Keratinocyte (primary cell): ENCODE measurements at regions not wholly inside any gene's neighbourhood (a gene's known extent, or its start where the extent isn't known, plus 50 kb on each side); places are given as distances from the start of the nearest gene placed in this dataset.
"Not testable (repeated sequence)": the region's sequence is repeated elsewhere in the genome, so short reads cannot be mapped to it uniquely, and the experiment has no call there.

Experiments
- DNase-seq: peaks from one replicate; pipeline ENCODE4 v3.0.0-alpha.2; 2011; ENCODE audit warnings: low read depth, missing footprints, low spot score
- FAIRE-seq: peaks from 2 replicates; lab custom pipeline; 2011; peaks lifted over from hg19 to GRCh38; lab: Jason Lieb, UNC
- H2AFZ ChIP-seq: 2 replicates; pipeline ENCODE4 v1.6.0; 2012; ENCODE audit warnings: low read length, control low read depth, inconsistent platforms; ENCODE audit not compliant: control insufficient read depth
- H3K27ac ChIP-seq: 2 replicates; pipeline ENCODE4 v1.5.1; 2011; ENCODE audit warnings: low read length; ENCODE audit not compliant: control insufficient read depth, insufficient read depth
- H3K27me3 ChIP-seq: 3 replicates; pipeline ENCODE4 v1.6.0; 2011; ENCODE audit warnings: low read length; ENCODE audit not compliant: control insufficient read depth, insufficient read depth; ENCODE audit errors: extremely low read depth
- H3K36me3 ChIP-seq, 2 experiments: 2 replicates in 1 of 2; 3 replicates in 1 of 2; pipeline ENCODE4 v1.5.1; 2011; ENCODE audit warnings: low read length in 2 of 2, mild to moderate bottlenecking in 1 of 2; ENCODE audit not compliant: control insufficient read depth in 2 of 2, insufficient read depth in 2 of 2; ENCODE audit errors: extremely low read depth in 1 of 2
- H3K4me1 ChIP-seq: 3 replicates; pipeline ENCODE4 v1.5.1; 2011; ENCODE audit warnings: low read length; ENCODE audit not compliant: control insufficient read depth, insufficient read depth; ENCODE audit errors: extremely low read depth
- H3K4me2 ChIP-seq: 3 replicates; pipeline ENCODE4 v1.6.0; 2011; ENCODE audit warnings: low read depth, low read length; ENCODE audit not compliant: control insufficient read depth, insufficient read depth; ENCODE audit errors: extremely low read depth
- H3K4me3 ChIP-seq, 3 experiments: fragments of 200-600 bp in 1 of 3; sonication (generic) in 1 of 3; 2 replicates in 2 of 3; 3 replicates in 1 of 3; pipeline ENCODE4 v1.5.1; 2011 to 2016; ENCODE audit warnings: low read length in 3 of 3, mild to moderate bottlenecking in 3 of 3, control low read depth in 2 of 3, inconsistent platforms in 1 of 3, low read depth in 1 of 3, mixed read lengths in 1 of 3, mixed run types in 1 of 3, moderate library complexity in 1 of 3; ENCODE audit not compliant: control insufficient read depth in 2 of 3, insufficient read depth in 2 of 3; ENCODE audit errors: extremely low read depth in 1 of 3
- H3K79me2 ChIP-seq: 2 replicates; pipeline ENCODE4 v1.6.0; 2012; ENCODE audit warnings: low read length; ENCODE audit not compliant: control insufficient read depth, insufficient read depth
- H3K9ac ChIP-seq: 3 replicates; pipeline ENCODE4 v1.6.0; 2011; ENCODE audit warnings: low read length; ENCODE audit not compliant: control insufficient read depth, insufficient read depth; ENCODE audit errors: extremely low read depth
- H3K9me1 ChIP-seq: 3 replicates; pipeline ENCODE4 v1.6.0; 2011; ENCODE audit warnings: low read length; ENCODE audit not compliant: control insufficient read depth, insufficient read depth; ENCODE audit errors: extremely low read depth
- H3K9me3 ChIP-seq: 2 replicates; pipeline ENCODE4 v1.5.1; 2012; ENCODE audit warnings: low read depth, low read length; ENCODE audit not compliant: control insufficient read depth
- H4K20me1 ChIP-seq: 3 replicates; pipeline ENCODE4 v1.6.0; 2011; ENCODE audit warnings: low read length; ENCODE audit not compliant: control insufficient read depth, insufficient read depth; ENCODE audit errors: extremely low read depth
- CTCF ChIP-seq, 3 experiments: IDR thresholded peaks in 1 of 3; conservative IDR thresholded peaks in 1 of 3; optimal IDR thresholded peaks in 1 of 3; 2 replicates in 2 of 3; 3 replicates in 1 of 3; pipeline versions ENCODE3 to v1.5.1; 2011; ENCODE audit warnings: low read length in 3 of 3, mild to moderate bottlenecking in 3 of 3, moderate library complexity in 2 of 3, control low read depth in 1 of 3, inconsistent platforms in 1 of 3; ENCODE audit not compliant: insufficient read depth in 2 of 3; ENCODE audit errors: extremely low read depth in 1 of 3
- EZH2 ChIP-seq: IDR thresholded peaks from one replicate; pipeline ENCODE4 v1.6.1; 2012; ENCODE audit warnings: inconsistent platforms, mild to moderate bottlenecking, low read length, moderate library complexity
- dilution Hi-C: fragments of 300-500 bp; cut with MboI; formaldehyde crosslinking; loops from one replicate; pipeline ENCODE4 v1.7.0; 2020; ENCODE audit warnings: low sequenced_read_pairs; ENCODE audit not compliant: extremely low pct_ligation_motif_present

- H4K20me1 ChIP-seq: no peaks in the 10 kb centered on the region
- DNase-seq: no peak
- no peak overlapping the region for H3K27ac ChIP-seq
- no peak for FAIRE-seq
- H3K79me2 ChIP-seq: no peaks in the 10 kb centered on the region
- no peaks in the 10 kb centered on the region for H3K9me1 ChIP-seq
- no peak overlapping the region for H2AFZ ChIP-seq
- H3K4me2 ChIP-seq: no peak overlapping the region
- H3K27me3 ChIP-seq: no peaks in the 10 kb centered on the region
- H3K9me3 ChIP-seq: peaks cover 6% of the 10 kb centered on the region
- dilution Hi-C loops: no loop called here
- no peaks in the 10 kb centered on the region for H3K4me1 ChIP-seq
- H3K4me3 ChIP-seq: no peak overlapping the region
- no peaks in the 10 kb centered on the region for H3K36me3 ChIP-seq
- no peak overlapping the region for H3K9ac ChIP-seq
- TF ChIP-seq CTCF (optimal IDR thresholded peaks at IDR 0.05 in 1 of 3, IDR thresholded peaks at IDR 0.05 in 1 of 3, conservative IDR thresholded peaks at IDR 0.05 in 1 of 3; ENCODE audit: extremely low read depth in 1 of 3, insufficient read depth in 2 of 3, low read length in 3 of 3) (no peak), EZH2 (no peak)
Observed at GRCh38 chr20:30489614-30490003, 767.9 kb upstream of the DEFB115 start.

- dilution Hi-C loops: no loop called here
- no peak overlapping the region for H3K4me2 ChIP-seq
Observed at GRCh38 chr20:30491016-30491415, 766.4 kb upstream of the DEFB115 start.

DNA sequence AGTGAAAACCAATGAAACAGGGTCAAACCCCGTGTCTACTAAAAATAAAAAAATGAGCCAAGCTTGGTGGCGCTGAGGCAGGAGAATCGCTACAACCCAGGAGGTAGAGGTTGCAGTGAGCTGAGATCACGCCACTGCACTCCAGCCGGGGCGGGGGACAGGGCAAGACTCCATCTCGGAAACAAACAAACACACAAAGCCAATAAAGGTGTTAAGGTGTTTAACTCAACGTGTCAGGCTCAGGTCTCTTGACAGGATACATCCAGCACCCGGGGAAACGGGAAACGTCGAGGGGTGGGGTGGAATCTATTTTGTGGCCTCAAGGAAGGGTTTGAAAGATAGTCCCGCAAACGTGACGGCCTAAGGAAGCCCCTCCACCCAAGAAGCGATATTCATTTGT, 760.8 kb upstream of the DEFB115 start:
- H4K20me1 ChIP-seq, H3K9ac ChIP-seq, DNase-seq, H3K27me3 ChIP-seq, FAIRE-seq, H3K27ac ChIP-seq, H3K4me3 ChIP-seq, H3K4me2 ChIP-seq, H3K4me1 ChIP-seq, H3K79me2 ChIP-seq, H3K36me3 ChIP-seq, H3K9me3 ChIP-seq, H3K9me1 ChIP-seq, dilution Hi-C loops, H2AFZ ChIP-seq: not testable (repeated sequence)

More at GRCh38 chr20:30491016-30491415, 766.4 kb upstream of the DEFB115 start:
- Histone ChIP-seq H3K27me3 (no peaks in the 10 kb centered on the region), H3K9me1 (no peaks in the 10 kb centered on the region), H3K4me1 (no peaks in the 10 kb centered on the region), H3K27ac (no peak overlapping the region), H3K36me3 (no peaks in the 10 kb centered on the region), H3K79me2 (no peaks in the 10 kb centered on the region), H4K20me1 (no peaks in the 10 kb centered on the region), H3K9me3 (peaks cover 2% of the 10 kb centered on the region), H3K9ac (no peak overlapping the region), H2AFZ (no peak overlapping the region), H3K4me3 (no peak overlapping the region)
- DNase-seq (no peak), FAIRE-seq (no peak)
- no peak for TF ChIP-seq CTCF (optimal IDR thresholded peaks at IDR 0.05 in 1 of 3, IDR thresholded peaks at IDR 0.05 in 1 of 3, conservative IDR thresholded peaks at IDR 0.05 in 1 of 3; ENCODE audit: extremely low read depth in 1 of 3, insufficient read depth in 2 of 3, low read length in 3 of 3)
- TF ChIP-seq EZH2: no peak

DNA sequence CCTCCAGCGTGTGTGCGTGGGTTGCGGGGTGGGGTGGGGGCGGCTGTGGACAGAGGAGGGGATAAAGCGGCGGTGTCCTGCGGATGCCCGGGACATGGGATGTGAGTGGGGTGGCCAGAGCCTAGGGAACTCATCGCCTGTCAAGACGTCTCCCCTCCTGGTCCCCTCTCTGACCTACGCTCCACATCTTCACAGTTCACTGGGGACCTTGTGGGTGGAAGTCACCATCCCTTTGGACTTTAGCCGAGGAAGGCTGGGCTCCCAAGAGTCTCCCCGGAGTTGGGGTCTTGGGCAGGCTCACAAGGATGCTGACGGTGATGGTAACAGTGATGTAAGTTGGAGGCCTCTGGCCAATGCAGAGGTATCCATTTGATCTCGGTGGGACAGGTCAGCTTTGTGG, 760.3 kb upstream of the DEFB115 start:
- H3K4me3 ChIP-seq, DNase-seq, H3K9me3 ChIP-seq, H3K36me3 ChIP-seq, H3K4me2 ChIP-seq, dilution Hi-C loops, H3K4me1 ChIP-seq, H3K9ac ChIP-seq, H4K20me1 ChIP-seq, FAIRE-seq, H3K27ac ChIP-seq, H3K9me1 ChIP-seq, H3K79me2 ChIP-seq, H3K27me3 ChIP-seq, H2AFZ ChIP-seq: not testable (repeated sequence)
